Endothelial cell of umbilical vein (primary cell): ENCODE measurements at regions not wholly inside any gene's neighbourhood (a gene's known extent, or its start where the extent isn't known, plus 50 kb on each side); places are given as distances from the start of the nearest gene placed in this dataset.

Experiments
- BruUV-seq: library from RNA; stranded (reverse); fragments of 400-500 nt; replicated peaks from 2 replicates; lab custom pipeline; 2021; lab: Mats Ljungman, UMichigan
- CTCF ChIA-PET: fragments of 300-600, 350-600 bp; sonication (Branson Sonifier 250); formaldehyde crosslinking; loops from one replicate; lab custom pipeline; 2021; ENCODE audit warnings: antibody characterized with exemption, inconsistent platforms; lab: Charles Lee
- POLR2A ChIA-PET: fragments of 300-600, 350-600 bp; sonication (Branson Sonifier 250); formaldehyde crosslinking; loops from one replicate; lab custom pipeline; 2021; ENCODE audit warnings: antibody characterized with exemption, inconsistent platforms; lab: Charles Lee
- DNase-seq: peaks from one replicate; pipeline ENCODE4 v3.0.0-alpha.2; 2011; ENCODE audit warnings: low read depth, low spot score
- FAIRE-seq: peaks from 2 replicates; lab custom pipeline; 2011; peaks lifted over from hg19 to GRCh38; lab: Jason Lieb, UNC
- H2AFZ ChIP-seq: 2 replicates; pipeline ENCODE4 v1.6.0; 2012; ENCODE audit warnings: low read depth, low read length, control low read depth, inconsistent platforms
- H3K27ac ChIP-seq: 2 replicates; pipeline ENCODE4 v1.5.1; 2011; ENCODE audit warnings: low read depth, mild to moderate bottlenecking, control low read depth, low read length, moderate library complexity; ENCODE audit not compliant: insufficient read depth
- H3K27me3 ChIP-seq, 2 experiments: 2 replicates each; pipeline versions ENCODE4 v1.6.0 to v1.6.1; 2011; ENCODE audit warnings: low read length in 2 of 2, mixed read lengths in 1 of 2; ENCODE audit not compliant: control insufficient read depth in 2 of 2, insufficient read depth in 2 of 2
- H3K36me3 ChIP-seq, 2 experiments: 2 replicates in 1 of 2; 3 replicates in 1 of 2; pipeline ENCODE4 v1.5.1; 2011; ENCODE audit warnings: low read length in 2 of 2, mild to moderate bottlenecking in 1 of 2, moderate library complexity in 1 of 2; ENCODE audit not compliant: control insufficient read depth in 2 of 2, insufficient read depth in 2 of 2; ENCODE audit errors: extremely low read depth in 1 of 2
- H3K4me1 ChIP-seq: 3 replicates; pipeline ENCODE4 v1.5.1; 2011; ENCODE audit warnings: mild to moderate bottlenecking, low read length; ENCODE audit not compliant: control insufficient read depth, insufficient read depth; ENCODE audit errors: extremely low read depth
- H3K4me2 ChIP-seq: 2 replicates; pipeline ENCODE4 v1.6.1; 2011; ENCODE audit warnings: low read length, control low read depth, mixed read lengths; ENCODE audit not compliant: insufficient read depth
- H3K4me3 ChIP-seq, 3 experiments: fragments of 200-600 bp in 1 of 3; sonication (generic), shearing (Covaris generic) in 1 of 3; replicated peaks in 1 of 3; 2 replicates each; pipeline ENCODE4 v1.5.1; 2011 to 2016; ENCODE audit warnings: control low read depth in 3 of 3, low read length in 3 of 3, mild to moderate bottlenecking in 2 of 3, inconsistent platforms in 1 of 3, low read depth in 1 of 3, moderate library complexity in 1 of 3; ENCODE audit not compliant: insufficient read depth in 1 of 3
- H3K79me2 ChIP-seq: 2 replicates; pipeline ENCODE4 v1.6.0; 2012; ENCODE audit warnings: low read length, inconsistent platforms; ENCODE audit not compliant: control insufficient read depth, insufficient read depth
- H3K9ac ChIP-seq: replicated peaks from 2 replicates; pipeline ENCODE3; 2011; ENCODE audit warnings: low read length, control low read depth; ENCODE audit not compliant: insufficient read depth; ENCODE audit errors: extremely low read depth
- H3K9me1 ChIP-seq: replicated peaks from 3 replicates; pipeline ENCODE4 v1.6.0; 2011; ENCODE audit warnings: mild to moderate bottlenecking, low read length; ENCODE audit not compliant: control insufficient read depth, insufficient read depth; ENCODE audit errors: extremely low read depth
- H3K9me3 ChIP-seq: replicated peaks from 2 replicates; pipeline ENCODE4 v1.5.1; 2012; ENCODE audit warnings: low read length, inconsistent platforms; ENCODE audit not compliant: control insufficient read depth, insufficient read depth
- H4K20me1 ChIP-seq: replicated peaks from 2 replicates; pipeline ENCODE3; 2011; ENCODE audit warnings: mild to moderate bottlenecking, low read length; ENCODE audit not compliant: control insufficient read depth, insufficient read depth; ENCODE audit errors: extremely low read depth
- FOS ChIP-seq: IDR thresholded peaks from 2 replicates; pipeline ENCODE4 v1.6.1; 2011; ENCODE audit warnings: mild to moderate bottlenecking, low read length, moderate library complexity, borderline replicate concordance; ENCODE audit not compliant: insufficient read depth
- MYC ChIP-seq: IDR thresholded peaks from one replicate; pipeline ENCODE4 v1.6.1; 2011; ENCODE audit warnings: mild to moderate bottlenecking, low read depth, low read length
- POLR2A ChIP-seq: IDR thresholded peaks from 2 replicates; pipeline ENCODE4 v1.6.1; 2012; ENCODE audit warnings: low read depth, mild to moderate bottlenecking, control low read depth, low read length
- dilution Hi-C: fragments of 300-500 bp; cut with MboI; formaldehyde crosslinking; loops from one replicate; pipeline ENCODE4 v1.15.0; 2019; ENCODE audit warnings: low sequenced_read_pairs; ENCODE audit not compliant: extremely low pct_ligation_motif_present
- intact Hi-C: fragments of 100-400 bp; cut with micrococcal nuclease; formaldehyde crosslinking; loops from one replicate; pipeline ENCODE4 v1.10.0; 2022

DNA sequence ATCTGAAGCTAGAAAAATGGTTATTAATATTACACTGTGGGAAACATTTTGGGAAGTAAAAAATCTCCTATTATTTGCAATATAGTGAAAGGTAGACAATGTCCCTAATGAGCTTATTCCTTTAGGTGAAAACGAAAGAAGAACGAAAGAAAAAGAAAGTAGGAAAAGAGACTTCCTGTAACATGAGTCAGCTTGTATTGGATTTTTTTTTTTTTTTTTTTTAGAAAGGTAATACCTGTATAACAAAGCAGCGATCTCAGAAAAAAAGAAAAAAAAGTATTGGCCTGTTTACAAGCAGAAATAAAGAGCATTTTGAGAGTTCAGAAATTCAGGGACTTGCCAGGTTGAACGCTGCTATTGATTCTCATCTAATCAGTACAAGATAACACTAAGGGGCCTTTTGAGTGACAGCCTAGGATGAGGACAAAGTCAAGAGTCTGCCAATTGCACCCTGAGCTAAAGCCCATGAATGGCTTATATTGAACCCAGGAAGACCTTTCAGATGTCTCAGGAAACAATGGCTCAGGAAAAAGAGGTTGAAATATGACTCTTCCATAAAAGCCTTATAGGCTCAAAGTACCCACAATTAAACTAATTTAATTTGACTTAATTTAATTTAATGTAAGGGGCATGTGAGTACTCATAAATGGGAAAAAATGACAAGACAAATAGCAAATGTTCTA is 615.6 kb upstream of the CDH2 start:
- Histone ChIP-seq H2AFZ (peak overlapping the region; percentile 7), H4K20me1 (no peaks in the 10 kb centered on the region), H3K27ac (peak overlapping the region; percentile 58), H3K4me3 (no peak overlapping the region), H3K27me3 (no peaks in the 10 kb centered on the region), H3K79me2 (no peaks in the 10 kb centered on the region), H3K9me3 (no peaks in the 10 kb centered on the region), H3K9me1 (no peaks in the 10 kb centered on the region), H3K4me1 (peaks cover 63% of the 10 kb centered on the region), H3K9ac (no peak overlapping the region), H3K4me2 (peak overlapping the region; percentile 21), H3K36me3 (no peaks in the 10 kb centered on the region)
- POLR2A ChIA-PET: interaction anchor here (0.7 kb wide), 1 partner anchor 450 kb away, joined by 5 read pairs; no protein-coding TSS in a partner anchor
- no peak for DNase-seq
- no peak for FAIRE-seq
- TF ChIP-seq POLR2A (no peak), FOS (peak; percentile 2)
- dilution Hi-C loops: no loop called here
- intact Hi-C loops: loop anchor here (5.0 to 10.0 kb wide), 2 partner anchors 255 to 948 kb away; no protein-coding TSS in a partner anchor
- CTCF ChIA-PET: interaction anchor here (1.4 to 1.8 kb wide), 2 partner anchors 10 to 25 kb away, joined by 6 read pairs; no protein-coding TSS in a partner anchor
- BruUV-seq: no TSS peak

DNA sequence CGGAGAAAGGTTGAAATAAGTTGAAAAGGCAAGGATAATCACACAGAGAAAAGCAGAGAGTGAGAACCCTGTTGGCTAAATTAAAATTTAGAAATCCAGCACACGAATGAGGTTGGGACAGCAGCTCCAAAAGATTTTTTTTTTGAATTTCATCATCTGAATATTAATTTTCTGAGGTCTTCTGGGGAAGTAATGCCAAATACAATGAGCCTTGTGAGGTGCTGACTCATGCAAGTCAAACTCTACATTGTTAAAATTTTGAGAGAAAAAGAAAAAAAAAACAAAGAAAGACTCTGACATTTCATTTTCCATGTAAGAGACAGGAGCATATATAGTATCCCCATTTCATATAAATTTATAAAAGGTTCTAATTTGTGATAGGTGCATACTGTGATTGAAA is 614.2 kb upstream of the CDH2 start:
- H3K4me3 ChIP-seq: no peak overlapping the region
- ChIA-PET CTCF (interaction anchor here (1.5 to 1.8 kb wide), 2 partner anchors 10 to 23 kb away, joined by 4 to 6 read pairs; no protein-coding TSS in a partner anchor), POLR2A (no interaction called here)
- dilution Hi-C loops (no loop called here), intact Hi-C loops (loop anchor here (5.0 to 10.0 kb wide), 2 partner anchors 254 to 946 kb away; no protein-coding TSS in a partner anchor)
- TF ChIP-seq FOS: peak; percentile 30
- TF ChIP-seq MYC: no peak
- DNase-seq: no peak
- H3K4me2 ChIP-seq: peak overlapping the region; percentile 10
- H4K20me1 ChIP-seq: no peaks in the 10 kb centered on the region
- BruUV-seq: no TSS peak
- H3K4me1 ChIP-seq: peaks cover 60% of the 10 kb centered on the region
- H3K36me3 ChIP-seq: no peaks in the 10 kb centered on the region
- no peak for FAIRE-seq
- H3K9me3 ChIP-seq: no peaks in the 10 kb centered on the region
- H2AFZ ChIP-seq: no peak overlapping the region
- no peak overlapping the region for H3K9ac ChIP-seq
- no peaks in the 10 kb centered on the region for H3K27me3 ChIP-seq
- H3K9me1 ChIP-seq: no peaks in the 10 kb centered on the region
- H3K27ac ChIP-seq: no peak overlapping the region
- no peaks in the 10 kb centered on the region for H3K79me2 ChIP-seq
